HCT116 (cell line): ENCODE measurements at regions not wholly inside any gene's neighbourhood (a gene's known extent, or its start where the extent isn't known, plus 50 kb on each side); places are given as distances from the start of the nearest gene placed in this dataset.

Source experiments
- EZH2 ChIP-seq: fragments of 200-600 bp; sonication (generic); IDR thresholded peaks from 2 replicates; pipeline ENCODE4 v1.6.1; 2017; ENCODE audit warnings: antibody characterized with exemption, mixed run types
- POLR2AphosphoS5 ChIP-seq: IDR thresholded peaks from 2 replicates; pipeline ENCODE4 v1.6.1; 2011; ENCODE audit warnings: mild to moderate bottlenecking, low read depth, low read length, moderate library complexity
- SP1 ChIP-seq: IDR thresholded peaks from 2 replicates; pipeline ENCODE4 v1.6.1; 2012; ENCODE audit warnings: low read depth
- TF ChIP-seq, protein P1 (sequence below), 3 experiments: fragments of 200-600 bp in 1 of 3; sonication (generic) in 1 of 3; IDR thresholded peaks in 2 of 3; conservative IDR thresholded peaks in 1 of 3; 2 replicates each; pipeline ENCODE4 v1.5.1; 2012 to 2017; ENCODE audit warnings: low read depth in 2 of 3, low read length in 2 of 3, antibody characterized with exemption in 1 of 3, borderline replicate concordance in 1 of 3, control low read depth in 1 of 3, mild to moderate bottlenecking in 1 of 3, mixed read lengths in 1 of 3, mixed run types in 1 of 3, moderate library complexity in 1 of 3; ENCODE audit not compliant: insufficient read depth in 1 of 3

DNA sequence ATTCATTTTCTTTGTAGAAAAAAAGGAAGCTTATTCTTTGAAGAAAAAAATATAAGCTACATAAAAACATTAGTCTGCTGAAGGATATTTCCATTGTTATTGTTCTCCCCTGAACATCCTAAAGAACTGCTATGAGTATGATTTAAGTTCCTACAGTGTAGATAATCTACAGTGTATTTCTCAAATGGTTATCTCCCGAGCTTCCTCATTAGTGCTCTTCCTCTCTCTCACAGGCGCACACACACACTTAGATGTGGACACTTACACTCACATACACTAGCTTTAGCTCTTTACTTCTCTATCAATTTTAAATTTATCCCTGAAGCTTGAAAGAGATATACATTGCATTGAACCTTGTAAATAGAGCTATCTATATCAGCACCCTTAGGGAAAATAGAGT, 681.0 kb downstream of the KCNJ3 start:
- no peak for TF ChIP-seq SP1
- no peak for TF ChIP-seq POLR2AphosphoS5
- no peak for TF ChIP-seq EZH2
- TF ChIP-seq, protein P1, sequence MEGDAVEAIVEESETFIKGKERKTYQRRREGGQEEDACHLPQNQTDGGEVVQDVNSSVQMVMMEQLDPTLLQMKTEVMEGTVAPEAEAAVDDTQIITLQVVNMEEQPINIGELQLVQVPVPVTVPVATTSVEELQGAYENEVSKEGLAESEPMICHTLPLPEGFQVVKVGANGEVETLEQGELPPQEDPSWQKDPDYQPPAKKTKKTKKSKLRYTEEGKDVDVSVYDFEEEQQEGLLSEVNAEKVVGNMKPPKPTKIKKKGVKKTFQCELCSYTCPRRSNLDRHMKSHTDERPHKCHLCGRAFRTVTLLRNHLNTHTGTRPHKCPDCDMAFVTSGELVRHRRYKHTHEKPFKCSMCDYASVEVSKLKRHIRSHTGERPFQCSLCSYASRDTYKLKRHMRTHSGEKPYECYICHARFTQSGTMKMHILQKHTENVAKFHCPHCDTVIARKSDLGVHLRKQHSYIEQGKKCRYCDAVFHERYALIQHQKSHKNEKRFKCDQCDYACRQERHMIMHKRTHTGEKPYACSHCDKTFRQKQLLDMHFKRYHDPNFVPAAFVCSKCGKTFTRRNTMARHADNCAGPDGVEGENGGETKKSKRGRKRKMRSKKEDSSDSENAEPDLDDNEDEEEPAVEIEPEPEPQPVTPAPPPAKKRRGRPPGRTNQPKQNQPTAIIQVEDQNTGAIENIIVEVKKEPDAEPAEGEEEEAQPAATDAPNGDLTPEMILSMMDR (IDR thresholded peaks at IDR 0.05 in 2 of 3, conservative IDR thresholded peaks at IDR 0.05 in 1 of 3; ENCODE audit: borderline replicate concordance in 1 of 3, insufficient read depth in 1 of 3, low read depth in 2 of 3, low read length in 2 of 3): no peak
